T-helper 2 cell treated with Interferon-gamma antibody and Interleukin-4, amounts not matched to agents 5 μg/mL and 100 μg/mL, for 36 hours (primary cell): ENCODE measurements at regions not wholly inside any gene's neighbourhood (a gene's known extent, or its start where the extent isn't known, plus 50 kb on each side); places are given as distances from the start of the nearest gene placed in this dataset.
"Not testable (repeated sequence)": the region's sequence is repeated elsewhere in the genome, so short reads cannot be mapped to it uniquely, and the experiment has no call there.

ENCODE experiments used
- DNase-seq: peaks from one replicate; pipeline ENCODE4 v3.0.0; 2021; ENCODE audit warnings: low spot score
- H3K27ac Mint-ChIP-seq: one replicate; pipeline ENCODE4 v1.8.0; 2021; ENCODE audit warnings: mild to moderate bottlenecking, mixed read lengths
- H3K27me3 Mint-ChIP-seq: one replicate; pipeline ENCODE4 v1.8.0; 2021; ENCODE audit warnings: low read depth, mixed read lengths
- H3K36me3 Mint-ChIP-seq: one replicate; pipeline ENCODE4 v1.8.0; 2021; ENCODE audit warnings: low read depth, mixed read lengths
- H3K4me1 Mint-ChIP-seq: one replicate; pipeline ENCODE4 v1.8.0; 2021; ENCODE audit warnings: low read depth, mixed read lengths
- H3K4me3 Mint-ChIP-seq: one replicate; pipeline ENCODE4 v1.8.0; 2022; ENCODE audit warnings: mild to moderate bottlenecking, moderate library complexity, mixed read lengths
- H3K9me3 Mint-ChIP-seq: one replicate; pipeline ENCODE4 v1.8.0; 2021; ENCODE audit warnings: mixed read lengths

DNA sequence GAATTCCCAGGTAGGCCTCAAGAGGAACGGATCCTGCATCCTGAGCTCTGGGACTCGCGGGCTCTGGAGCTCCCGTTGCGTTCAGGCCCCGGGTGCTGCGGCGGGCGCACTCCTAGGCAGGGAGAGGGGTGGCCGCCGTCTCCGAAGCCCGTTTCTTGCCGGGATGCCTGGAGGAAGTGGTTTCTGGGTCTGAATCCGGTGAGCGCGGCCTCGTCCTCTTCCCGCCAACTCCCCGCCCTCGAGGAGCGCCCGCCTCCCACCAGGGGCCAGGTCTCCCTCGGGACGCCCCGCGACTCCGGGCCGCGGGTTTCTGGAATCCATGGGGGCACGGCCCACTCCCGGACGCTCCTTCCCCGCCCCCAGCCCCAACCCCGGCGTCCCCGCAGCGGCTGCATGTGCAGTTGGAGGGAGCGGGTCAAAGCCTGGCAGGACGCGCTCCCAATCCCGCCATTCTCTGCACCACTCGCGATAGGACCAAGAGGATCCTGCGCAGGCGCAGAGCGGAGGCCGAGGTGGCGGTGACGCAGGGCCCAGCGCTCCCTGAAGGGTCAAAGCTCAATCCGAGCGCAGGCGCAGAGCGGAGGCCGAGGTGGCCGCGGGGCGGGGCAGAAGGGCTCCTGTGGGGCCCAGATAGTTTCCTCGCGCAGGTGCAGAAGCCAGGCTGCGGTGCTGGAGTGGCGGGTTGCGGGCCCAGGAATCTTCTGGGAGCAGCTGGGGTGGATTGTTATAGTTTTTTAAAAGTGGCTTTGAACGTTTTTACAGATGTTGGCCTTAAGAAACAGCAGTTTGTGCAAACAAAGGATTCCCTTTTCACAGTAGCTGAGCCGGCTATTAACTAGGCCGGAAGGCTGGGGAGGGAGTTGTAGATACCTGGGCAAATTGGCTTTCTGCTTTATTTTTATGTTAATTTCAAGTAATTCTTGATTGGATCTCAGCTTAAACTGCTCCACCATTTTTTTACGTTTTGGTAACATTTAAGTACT, 796.4 kb downstream of the AACS start:
- H3K27ac Mint-ChIP-seq, result no peak overlapping the region
- no peak overlapping the region for H3K4me3 Mint-ChIP-seq
- no peaks in the 10 kb centered on the region for H3K4me1 Mint-ChIP-seq
- H3K9me3 Mint-ChIP-seq, result peaks cover 12% of the 10 kb centered on the region
- no peaks in the 10 kb centered on the region for H3K36me3 Mint-ChIP-seq
- H3K27me3 Mint-ChIP-seq, result no peaks in the 10 kb centered on the region
- no peak for DNase-seq

DNA sequence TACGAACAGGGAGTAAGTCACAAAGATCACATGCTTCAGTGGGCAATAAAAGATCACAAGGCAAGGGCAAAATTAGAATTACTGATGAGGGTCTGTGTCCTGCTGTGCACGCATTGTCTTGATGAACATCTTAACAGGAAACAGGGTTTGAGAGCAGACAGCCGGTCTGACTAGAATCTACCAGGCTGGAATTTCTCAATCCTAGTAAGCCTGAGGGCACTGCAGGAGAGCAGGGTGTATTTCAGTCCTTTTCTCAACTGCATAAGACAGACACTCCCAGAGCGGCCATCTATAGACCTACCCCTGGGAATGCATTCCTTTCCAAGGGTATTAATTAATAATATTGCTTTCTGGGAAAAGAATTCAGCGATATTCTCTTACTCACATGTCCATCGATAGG, 800.0 kb downstream of the AACS start:
- H3K9me3 Mint-ChIP-seq, H3K27me3 Mint-ChIP-seq, H3K27ac Mint-ChIP-seq, H3K4me3 Mint-ChIP-seq, DNase-seq, H3K36me3 Mint-ChIP-seq, H3K4me1 Mint-ChIP-seq: not testable (repeated sequence)

DNA sequence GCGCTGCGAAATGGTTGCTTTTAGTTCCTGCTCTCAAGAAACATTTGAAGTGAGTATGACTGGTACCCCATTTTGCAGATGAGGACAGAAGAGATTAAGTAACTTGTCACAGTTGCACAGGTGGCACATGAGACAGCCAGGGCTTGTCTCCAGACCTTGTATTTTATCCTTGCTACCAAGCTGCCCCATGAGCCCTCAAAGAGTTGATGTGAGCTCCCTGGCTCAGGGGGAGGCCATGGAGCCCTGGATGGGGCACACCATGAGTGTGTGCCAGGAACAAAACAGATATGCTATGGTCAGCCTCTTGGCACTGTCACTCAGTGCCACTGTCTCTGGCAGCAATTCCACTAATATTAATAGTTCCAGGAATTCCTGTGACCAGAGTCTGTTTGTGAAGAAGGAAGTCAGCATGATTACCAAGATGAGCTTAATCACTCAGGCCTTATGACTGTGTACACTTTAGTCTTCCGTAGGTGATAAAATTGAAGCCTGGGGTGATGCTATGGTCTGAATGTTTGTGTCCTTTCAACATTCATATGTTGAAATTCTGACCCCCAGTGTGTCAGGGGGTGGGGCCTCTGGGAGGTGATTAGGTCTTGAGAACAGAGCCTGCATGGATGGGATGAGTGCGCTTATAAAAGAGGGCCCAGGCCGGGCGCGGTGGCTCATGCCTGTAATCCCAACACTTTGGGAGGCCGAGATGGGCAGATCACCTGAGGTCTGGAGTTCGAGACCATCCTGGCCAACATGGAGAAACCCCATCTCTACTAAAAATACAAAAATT, 806.8 kb downstream of the AACS start:
- Mint-ChIP-seq H3K4me1 (no peaks in the 10 kb centered on the region), H3K9me3 (peaks cover 9% of the 10 kb centered on the region), H3K27me3 (no peaks in the 10 kb centered on the region), H3K27ac (no peak overlapping the region), H3K36me3 (no peaks in the 10 kb centered on the region), H3K4me3 (no peak overlapping the region)
- DNase-seq, result no peak

DNA sequence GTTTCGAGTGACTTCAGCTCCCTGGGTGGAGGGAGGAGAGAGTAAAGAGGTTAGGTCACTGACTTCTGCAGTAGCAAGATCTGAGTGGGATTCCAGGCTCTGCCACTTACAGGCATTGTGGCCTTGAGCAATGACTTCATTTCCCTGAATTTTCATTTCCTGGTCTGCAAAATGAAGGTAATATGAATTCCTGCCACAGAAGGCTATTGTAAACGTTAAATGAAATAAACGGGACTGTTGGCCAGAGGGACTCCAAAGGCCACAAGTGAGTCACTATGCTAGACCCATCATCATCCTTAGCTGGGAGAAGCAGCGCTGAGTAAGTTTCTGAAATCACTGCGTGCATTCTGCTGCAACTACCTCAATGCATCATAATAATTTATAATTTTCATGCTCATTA, 807.8 kb downstream of the AACS start:
- no peaks in the 10 kb centered on the region for H3K4me1 Mint-ChIP-seq
- no peak overlapping the region for H3K27ac Mint-ChIP-seq
- H3K4me3 Mint-ChIP-seq, result no peak overlapping the region
- DNase-seq, result no peak
- no peaks in the 10 kb centered on the region for H3K27me3 Mint-ChIP-seq
- peaks cover 9% of the 10 kb centered on the region for H3K9me3 Mint-ChIP-seq
- no peaks in the 10 kb centered on the region for H3K36me3 Mint-ChIP-seq

DNA sequence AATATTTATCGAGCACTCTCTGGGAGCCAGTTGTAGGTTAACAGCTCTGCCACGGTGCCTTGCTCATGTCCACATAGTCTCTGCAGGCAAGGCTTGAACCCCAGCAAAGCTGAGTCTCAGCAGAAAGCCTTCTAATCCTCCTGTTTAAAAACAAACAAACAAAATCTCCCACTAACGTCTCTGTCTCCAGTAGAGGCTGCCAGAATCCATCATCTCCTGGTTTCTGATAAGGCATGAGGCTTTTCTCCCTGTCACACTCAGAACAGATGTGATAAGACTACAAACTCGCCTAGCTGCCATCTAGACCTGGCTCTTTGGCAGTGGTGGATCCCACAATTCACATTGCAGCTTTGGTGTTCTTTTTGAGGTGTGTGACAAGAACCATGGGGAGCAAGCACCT, 813.2 kb downstream of the AACS start:
- H3K36me3 Mint-ChIP-seq, result no peaks in the 10 kb centered on the region

DNA sequence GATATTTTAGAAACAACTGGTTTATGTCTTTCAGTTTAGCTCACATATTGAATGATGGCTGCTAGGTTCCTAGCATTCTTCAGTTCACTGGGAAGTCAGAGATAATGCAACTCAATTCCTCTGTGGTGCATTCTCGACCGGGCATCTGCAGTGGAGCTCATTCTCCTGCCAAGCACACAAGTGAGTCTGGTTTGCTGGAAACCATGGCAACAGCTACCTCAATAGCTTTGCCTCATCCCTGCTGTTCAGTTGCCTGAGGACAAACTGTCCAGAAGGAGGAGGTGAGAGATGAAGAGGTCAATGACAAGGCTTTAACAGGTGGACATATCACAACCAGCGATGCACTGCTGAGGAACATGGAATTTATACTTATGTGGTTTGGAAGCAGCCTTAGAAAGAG, 816.9 kb downstream of the AACS start:
- H3K4me1 Mint-ChIP-seq, result no peaks in the 10 kb centered on the region
- peaks cover 9% of the 10 kb centered on the region for H3K9me3 Mint-ChIP-seq
- no peak overlapping the region for H3K4me3 Mint-ChIP-seq
- no peaks in the 10 kb centered on the region for H3K27me3 Mint-ChIP-seq
- DNase-seq, result no peak
- H3K27ac Mint-ChIP-seq, result no peak overlapping the region
- H3K36me3 Mint-ChIP-seq, result no peaks in the 10 kb centered on the region

More for the DNA sequence above, 813.2 kb downstream of the AACS start:
- DNase-seq, result no peak
- H3K4me1 Mint-ChIP-seq, result no peaks in the 10 kb centered on the region
- H3K4me3 Mint-ChIP-seq, result no peak overlapping the region
- H3K9me3 Mint-ChIP-seq, result peaks cover 5% of the 10 kb centered on the region
- H3K27me3 Mint-ChIP-seq, result no peaks in the 10 kb centered on the region
- H3K27ac Mint-ChIP-seq, result no peak overlapping the region

DNA sequence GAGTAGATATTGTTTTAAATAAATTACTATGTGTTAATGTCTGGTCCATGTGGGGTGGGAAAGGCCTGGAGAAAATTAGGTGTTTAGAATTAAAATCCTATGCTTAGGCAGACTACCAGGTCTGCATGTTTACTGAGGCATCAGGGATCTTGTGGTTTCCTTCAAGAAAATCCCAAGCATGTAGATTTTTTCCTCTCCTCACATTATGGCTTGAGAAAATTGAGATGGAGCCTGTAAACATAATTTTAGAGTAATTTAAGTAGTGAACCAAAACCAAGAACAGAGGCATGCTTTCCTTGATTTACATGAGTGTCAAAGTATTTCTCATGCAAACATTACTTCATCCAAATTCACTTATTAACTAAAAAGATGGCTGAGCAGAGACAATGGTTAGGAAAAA, 823.7 kb downstream of the AACS start:
- DNase-seq, result no peak
- Mint-ChIP-seq H3K4me3 (no peak overlapping the region), H3K27me3 (no peaks in the 10 kb centered on the region), H3K9me3 (peaks cover 19% of the 10 kb centered on the region), H3K36me3 (no peaks in the 10 kb centered on the region), H3K27ac (no peak overlapping the region), H3K4me1 (no peaks in the 10 kb centered on the region)

DNA sequence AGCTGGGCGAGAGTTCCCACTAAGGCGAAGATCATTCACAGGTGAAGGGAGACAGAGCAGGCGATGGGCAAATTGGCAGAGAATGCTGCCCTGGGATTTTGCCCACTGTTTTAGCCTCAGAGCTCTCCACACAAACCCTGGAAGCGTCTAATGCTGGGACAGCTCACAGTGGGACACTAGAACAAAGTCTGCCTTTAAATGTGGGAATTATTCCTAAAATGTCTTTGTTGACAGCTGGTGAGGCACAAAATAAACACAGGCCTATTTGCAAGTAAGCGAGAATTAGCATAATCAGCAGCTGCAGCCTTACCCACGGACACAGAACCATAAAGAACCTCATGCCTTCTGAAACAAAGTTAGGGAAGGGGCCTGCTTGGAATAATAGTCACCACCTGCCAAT, 824.5 kb downstream of the AACS start:
- no peak for DNase-seq
- Mint-ChIP-seq H3K27ac (no peak overlapping the region), H3K4me3 (no peak overlapping the region), H3K36me3 (no peaks in the 10 kb centered on the region), H3K9me3 (peaks cover 16% of the 10 kb centered on the region), H3K27me3 (no peaks in the 10 kb centered on the region), H3K4me1 (no peaks in the 10 kb centered on the region)

DNA sequence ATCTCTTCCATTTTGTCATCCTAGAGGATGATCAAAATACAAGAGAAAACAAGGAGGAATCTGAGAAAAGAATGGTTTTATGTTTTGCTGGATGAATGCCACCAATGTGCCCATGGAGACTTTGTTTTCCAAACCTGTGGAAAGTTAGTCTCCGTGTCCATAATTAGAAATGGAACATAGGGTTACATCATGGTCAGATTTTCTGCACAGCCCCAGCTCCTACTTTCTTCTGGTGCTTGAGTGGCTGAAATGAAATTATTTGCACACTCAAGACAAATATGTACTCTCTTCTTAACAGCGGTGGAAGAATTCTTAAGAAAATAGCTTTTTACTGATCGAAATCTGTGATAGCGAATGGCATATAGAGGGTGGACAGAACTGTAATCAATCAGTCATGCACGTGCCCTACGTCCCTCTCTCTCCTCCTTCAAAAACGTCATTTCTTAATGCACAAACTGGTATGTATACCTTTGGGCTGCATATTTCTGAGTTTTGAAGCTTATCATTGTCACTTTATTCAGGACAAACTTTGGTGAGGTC, 825.2 kb downstream of the AACS start:
- no peak for DNase-seq
- no peaks in the 10 kb centered on the region for H3K4me1 Mint-ChIP-seq
- H3K36me3 Mint-ChIP-seq, result no peaks in the 10 kb centered on the region
- H3K27me3 Mint-ChIP-seq, result no peaks in the 10 kb centered on the region
- H3K4me3 Mint-ChIP-seq, result no peak overlapping the region
- H3K27ac Mint-ChIP-seq, result no peak overlapping the region
- H3K9me3 Mint-ChIP-seq, result peaks cover 19% of the 10 kb centered on the region

DNA sequence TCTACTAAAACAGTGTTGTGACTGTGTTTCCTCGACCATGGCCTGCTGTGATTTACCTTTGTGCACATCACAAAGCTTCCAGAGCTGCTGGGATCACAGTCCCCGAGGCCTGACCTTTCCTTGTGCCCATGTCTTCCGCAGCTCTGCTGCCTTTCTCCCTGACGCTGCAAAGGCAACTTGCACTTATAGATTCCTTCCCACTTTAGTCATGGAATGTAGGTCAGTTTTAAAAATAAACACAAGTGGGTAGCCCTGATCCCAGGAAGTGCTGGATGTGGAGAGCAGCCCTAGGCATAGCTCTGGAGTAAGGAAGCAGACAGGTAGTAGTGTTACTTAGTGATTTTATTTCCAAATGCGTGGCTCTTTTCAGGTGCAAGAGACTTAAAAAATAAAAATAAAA, 825.7 kb downstream of the AACS start:
- Mint-ChIP-seq H3K4me1 (no peaks in the 10 kb centered on the region), H3K27me3 (no peaks in the 10 kb centered on the region)

DNA sequence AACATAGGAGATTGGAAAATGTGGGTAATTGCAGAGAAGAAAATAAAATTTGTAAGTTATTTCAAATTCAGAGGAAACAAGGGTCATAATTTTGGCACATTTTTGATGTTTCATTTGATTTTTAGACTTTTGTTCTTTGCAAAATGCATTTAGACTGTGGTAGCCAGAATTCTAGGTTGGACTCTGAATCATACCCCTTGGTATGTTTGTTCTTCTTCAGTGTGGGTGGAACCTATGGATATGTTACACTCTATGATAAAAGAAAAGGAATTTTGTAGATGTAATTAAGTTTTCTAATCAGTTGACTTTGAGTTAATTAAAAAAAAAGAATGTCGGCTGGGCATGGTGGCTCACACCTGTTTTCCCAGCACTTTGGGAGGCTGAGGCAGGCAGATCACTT, 827.0 kb downstream of the AACS start:
- Mint-ChIP-seq H3K27ac (no peak overlapping the region), H3K27me3 (no peaks in the 10 kb centered on the region), H3K9me3 (peaks cover 18% of the 10 kb centered on the region), H3K36me3 (no peaks in the 10 kb centered on the region), H3K4me1 (no peaks in the 10 kb centered on the region), H3K4me3 (no peak overlapping the region)
- no peak for DNase-seq

More for the DNA sequence above, 825.7 kb downstream of the AACS start:
- no peaks in the 10 kb centered on the region for H3K36me3 Mint-ChIP-seq
- peaks cover 21% of the 10 kb centered on the region for H3K9me3 Mint-ChIP-seq
- H3K4me3 Mint-ChIP-seq, result no peak overlapping the region
- no peak for DNase-seq
- H3K27ac Mint-ChIP-seq, result no peak overlapping the region

DNA sequence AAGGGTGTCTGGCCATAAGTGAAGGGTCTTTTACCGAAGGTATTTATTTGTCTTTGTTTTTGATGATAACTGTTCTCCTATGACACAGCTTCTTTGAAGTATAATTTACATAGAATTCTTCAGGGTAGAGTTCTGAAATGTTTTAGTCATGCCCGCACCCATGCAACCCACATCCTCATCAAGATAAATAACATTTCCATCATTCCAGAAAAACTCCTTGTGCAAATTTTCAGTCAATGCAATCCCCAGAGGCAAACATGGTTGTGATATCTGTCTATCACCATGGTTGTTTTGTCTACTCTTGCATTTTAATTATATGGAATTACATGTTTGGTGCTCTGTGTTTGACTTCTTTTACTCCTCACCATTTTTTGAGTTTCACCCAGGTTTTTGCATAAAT, 837.8 kb downstream of the AACS start:
- no peaks in the 10 kb centered on the region for H3K27me3 Mint-ChIP-seq
- no peak overlapping the region for H3K27ac Mint-ChIP-seq
- DNase-seq, result no peak
- no peaks in the 10 kb centered on the region for H3K36me3 Mint-ChIP-seq
- no peak overlapping the region for H3K4me3 Mint-ChIP-seq
- no peaks in the 10 kb centered on the region for H3K4me1 Mint-ChIP-seq
- H3K9me3 Mint-ChIP-seq, result peaks cover 10% of the 10 kb centered on the region

DNA sequence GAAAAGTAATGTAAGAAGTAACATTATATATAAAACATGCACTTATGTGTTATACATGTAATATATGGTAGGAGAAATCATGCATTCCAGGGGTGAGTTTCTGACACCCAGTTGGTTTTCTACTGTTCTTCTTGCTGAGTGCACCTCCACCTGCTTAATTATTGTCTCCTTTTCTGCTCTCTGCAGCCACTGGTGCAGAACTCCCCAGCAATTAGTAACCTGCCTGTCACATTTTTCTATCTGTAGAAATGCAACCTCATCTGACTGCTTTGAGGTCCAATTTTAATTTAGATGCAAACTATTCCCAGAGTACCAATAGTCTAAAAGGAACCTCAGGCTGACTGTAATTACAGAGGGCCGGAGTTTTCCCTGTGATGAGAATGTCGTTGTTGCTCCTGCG, 842.1 kb downstream of the AACS start:
- no peak overlapping the region for H3K4me3 Mint-ChIP-seq
- H3K4me1 Mint-ChIP-seq, result no peaks in the 10 kb centered on the region
- no peaks in the 10 kb centered on the region for H3K36me3 Mint-ChIP-seq
- no peak for DNase-seq
- H3K27ac Mint-ChIP-seq, result no peak overlapping the region
- no peaks in the 10 kb centered on the region for H3K27me3 Mint-ChIP-seq
- peaks cover 23% of the 10 kb centered on the region for H3K9me3 Mint-ChIP-seq

DNA sequence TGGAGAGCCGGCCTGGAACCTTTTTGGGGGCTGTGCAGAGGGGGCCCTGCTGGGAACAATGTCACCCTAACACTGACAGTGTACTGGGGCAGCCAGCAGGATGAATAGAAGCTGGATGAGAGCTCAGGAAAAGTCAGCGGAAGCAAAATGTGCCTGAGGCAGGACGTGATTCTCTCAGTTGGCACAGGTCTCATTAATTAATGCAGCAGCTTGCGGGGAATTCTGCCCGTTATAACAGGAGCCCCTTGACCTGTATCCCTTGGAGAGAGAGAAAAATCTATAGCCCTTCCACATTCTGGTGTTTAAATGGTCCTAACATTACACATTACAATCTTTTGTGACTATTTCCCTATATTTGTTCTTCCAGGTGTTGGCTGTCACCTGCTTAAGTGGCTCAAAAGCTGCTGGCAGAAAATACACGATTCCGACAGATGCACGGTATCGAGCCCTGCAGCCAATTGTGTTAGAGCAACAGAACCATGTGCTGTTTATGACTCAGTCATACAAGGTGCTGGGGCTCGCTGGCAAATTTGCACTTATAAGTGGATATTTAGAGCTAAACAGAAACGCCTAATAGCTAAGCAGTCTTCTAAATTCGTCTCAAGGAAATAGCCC, 854.7 kb downstream of the AACS start:
- H3K27me3 Mint-ChIP-seq, result no peaks in the 10 kb centered on the region
- H3K4me3 Mint-ChIP-seq, result no peak overlapping the region
- H3K36me3 Mint-ChIP-seq, result no peaks in the 10 kb centered on the region
- peaks cover 4% of the 10 kb centered on the region for H3K9me3 Mint-ChIP-seq
- H3K4me1 Mint-ChIP-seq, result no peaks in the 10 kb centered on the region
- no peak for DNase-seq
- no peak overlapping the region for H3K27ac Mint-ChIP-seq
